Adrenal gland (tissue), 9 donors: ENCODE measurements at regions not wholly inside any gene's neighbourhood (a gene's known extent, or its start where the extent isn't known, plus 50 kb on each side); places are given as distances from the start of the nearest gene placed in this dataset.
A peak's percentile ranks its signal among the peaks of the same experiment; 100 is the strongest.

Experiments used
- DNase-seq, 7 donors: peaks; one replicate each; pipeline ENCODE4 v3.0.0-alpha.2; 2019 to 2020
- H3K27ac ChIP-seq, 5 donors: fragments of 200-600 bp; sonication (generic) in 4 of 5; 1 replicate in 3 of 5; 2 replicates in 2 of 5; pipeline versions ENCODE4 v1.5.1 to v1.8.0; 2016 to 2020; ENCODE audit warnings: mild to moderate bottlenecking in 1 of 5
- H3K27me3 ChIP-seq: fragments of 200-600 bp; 2 replicates; pipeline ENCODE4 v1.8.0; 2021
- H3K36me3 ChIP-seq, 2 donors: fragments of 200-600 bp; replicated peaks in 1 of 2; 1 replicate in 1 of 2; 2 replicates in 1 of 2; pipeline versions ENCODE4 v1.5.1 to v1.8.0; 2018 to 2022
- H3K4me1 ChIP-seq, 2 donors: fragments of 200-600 bp; replicated peaks in 1 of 2; 1 replicate in 1 of 2; 2 replicates in 1 of 2; pipeline versions ENCODE4 v1.5.1 to v1.8.0; 2018 to 2021
- H3K4me3 ChIP-seq, 4 donors: fragments of 200-600 bp; sonication (generic) in 3 of 4; one replicate each; pipeline ENCODE4 v1.5.1; 2016 to 2018
- H3K9me3 ChIP-seq, 3 donors: fragments of 200-600 bp; sonication (generic) in 1 of 3; replicated peaks in 1 of 3; 1 replicate in 2 of 3; 2 replicates in 1 of 3; pipeline versions ENCODE4 v1.5.1 to v1.8.0; 2016 to 2021
- CTCF ChIP-seq, 6 experiments: fragments of 450-650 bp in 4 of 6; fragments of 200-600 bp in 2 of 6; sonication (generic) in 1 of 6; IDR thresholded peaks; 1 replicate in 5 of 6; 2 replicates in 1 of 6; pipeline versions ENCODE4 v1.5.1 to v1.8.0; 2016 to 2021; ENCODE audit warnings: antibody characterized with exemption in 6 of 6, mild to moderate bottlenecking in 2 of 6, moderate library complexity in 1 of 6
- POLR2A ChIP-seq, 2 donors: fragments of 450-650 bp; IDR thresholded peaks; one replicate each; pipeline ENCODE4 v1.6.1; 2017; ENCODE audit warnings: antibody characterized with exemption in 2 of 2, mild to moderate bottlenecking in 2 of 2, moderate library complexity in 1 of 2
- WGBS, 4 donors: extraction: QIAGEN DNeasy Blood & Tissue Kit in 2 of 4; methylation state at CpG; one replicate each; pipeline versions ENCODE4 v1.1.5 to v1.1.7; 2013 to 2017; 5-methylcytosine and 5-hydroxymethylcytosine counted together
- intact Hi-C, 2 donors: fragments of 100-400 bp; cut with DNase I; formaldehyde crosslinking; loops; one replicate each; pipeline versions ENCODE4 v1.14.1 to v1.15.0; 2022 to 2023
- donor health status: healthy with polysubstance abuse.
- donor health status: Bipolar disorder and iron deficiency.
- donor health status: DM: yes; HTN: yes; CAD: no.
- donor health status: DM: no; HTN: no; CAD: no.
- donor health status: DM: no; HTN: no; CAD: no.

- WGBS, 4 donors = 77 to 85% (median 80%) methylated on average over 3 of the region's 3 CpGs
- H3K4me1 ChIP-seq = peaks cover 0 to 8% of the 10 kb centered on the region in 2 donors
- no peak overlapping the region for H3K4me3 ChIP-seq
- no peak for DNase-seq
- H3K9me3 ChIP-seq = no peaks in the 10 kb centered on the region
- no peak overlapping the region for H3K27ac ChIP-seq
- H3K36me3 ChIP-seq = no peaks in the 10 kb centered on the region
- intact Hi-C loops = no loop called here
- no peaks in the 10 kb centered on the region for H3K27me3 ChIP-seq
- TF ChIP-seq CTCF (IDR thresholded peaks at IDR 0.05) = no peak
- TF ChIP-seq POLR2A (IDR thresholded peaks at IDR 0.05) = no peak
These were observed 243.6 kb downstream of the ZIC1 start for GRCh38 chr3:147652651-147653366.

GRCh38 chr3:147653367-147653923 is 244.3 kb downstream of the ZIC1 start:
- no peaks in the 10 kb centered on the region for H3K27me3 ChIP-seq

GRCh38 chr3:147654827-147655226 is 245.7 kb downstream of the ZIC1 start:
- no peaks in the 10 kb centered on the region for H3K9me3 ChIP-seq
- intact Hi-C loops = no loop called here
- no peaks in the 10 kb centered on the region for H3K36me3 ChIP-seq
- no peak for TF ChIP-seq POLR2A (IDR thresholded peaks at IDR 0.05)
- peaks cover 0 to 8% of the 10 kb centered on the region in 2 donors for H3K4me1 ChIP-seq
- no peak overlapping the region for H3K4me3 ChIP-seq
- 32 to 44% (median 39%) methylated on average over 3 of the region's 3 CpGs for WGBS, 4 donors
- H3K27me3 ChIP-seq = no peaks in the 10 kb centered on the region
- peak in 1 of 7 donors; percentile 21 for DNase-seq
- H3K27ac ChIP-seq = no peak overlapping the region

More at GRCh38 chr3:147653367-147653923, 244.3 kb downstream of the ZIC1 start:
- H3K4me3 ChIP-seq = no peak overlapping the region
- H3K36me3 ChIP-seq = no peaks in the 10 kb centered on the region
- DNase-seq = no peak
- TF ChIP-seq POLR2A (IDR thresholded peaks at IDR 0.05) (no peak), CTCF (IDR thresholded peaks at IDR 0.05) (no peak)
- H3K27ac ChIP-seq = no peak overlapping the region
- intact Hi-C loops = no loop called here
- H3K9me3 ChIP-seq = no peaks in the 10 kb centered on the region
- H3K4me1 ChIP-seq = peaks cover 0 to 8% of the 10 kb centered on the region in 2 donors
- WGBS, 4 donors = 59 to 85% (median 70%) methylated on average over 1 of the region's 1 CpG

GRCh38 chr3:147655236-147655635 is 246.1 kb downstream of the ZIC1 start:
- Histone ChIP-seq H3K36me3 (no peaks in the 10 kb centered on the region), H3K4me1 (peaks cover 0 to 8% of the 10 kb centered on the region in 2 donors), H3K4me3 (no peak overlapping the region), H3K27ac (no peak overlapping the region), H3K9me3 (no peaks in the 10 kb centered on the region), H3K27me3 (no peaks in the 10 kb centered on the region)
- intact Hi-C loops = no loop called here
- no peak for DNase-seq
- WGBS, 4 donors = 84 to 89% (median 86%) methylated on average over 2 of the region's 2 CpGs
- TF ChIP-seq POLR2A (IDR thresholded peaks at IDR 0.05) (no peak), CTCF (IDR thresholded peaks at IDR 0.05) (no peak)

GRCh38 chr3:147656023-147656422 is 246.9 kb downstream of the ZIC1 start:
- no peak for DNase-seq
- Histone ChIP-seq H3K36me3 (no peaks in the 10 kb centered on the region), H3K4me1 (peaks cover 0 to 8% of the 10 kb centered on the region in 2 donors), H3K27me3 (no peaks in the 10 kb centered on the region), H3K4me3 (no peak overlapping the region), H3K9me3 (no peaks in the 10 kb centered on the region), H3K27ac (no peak overlapping the region)
- intact Hi-C loops = no loop called here
- TF ChIP-seq POLR2A (IDR thresholded peaks at IDR 0.05) (no peak), CTCF (IDR thresholded peaks at IDR 0.05) (no peak)
- WGBS, 4 donors = 79 to 84% (median 81%) methylated on average over 2 of the region's 2 CpGs
